ENCODE measurements at regions not wholly inside any gene's neighbourhood (a gene's known extent, or its start where the extent isn't known, plus 50 kb on each side); places are given as distances from the start of the nearest gene placed in this dataset.

DNA sequence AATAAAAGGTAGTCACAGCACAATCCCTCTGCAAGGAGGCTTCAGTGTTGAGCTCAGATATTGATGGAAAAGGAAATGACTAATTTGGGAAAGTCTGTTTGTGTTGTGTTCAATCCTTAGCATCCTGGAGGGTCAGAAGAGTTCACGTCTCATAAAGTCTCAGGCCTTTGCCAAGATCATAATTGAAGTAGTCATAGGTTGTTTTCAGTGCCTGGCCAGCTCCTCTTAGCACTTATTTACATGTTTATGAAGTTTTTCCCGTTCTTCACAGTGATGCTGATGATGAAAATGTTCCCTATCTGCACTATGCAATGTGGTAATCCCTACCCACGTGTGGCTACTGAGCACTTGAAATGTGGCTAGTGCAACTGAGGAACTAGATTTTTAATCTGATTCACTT lies 61.6 kb upstream of the TGFBR2 start:
- in situ Hi-C loops (cut with HindIII; ENCODE audit: low pct_unique_long_range_greater_than_20kb, low sequenced_read_pairs): no loop called here
- DNase-seq (ENCODE audit: low read depth, low spot score): no peak

DNA sequence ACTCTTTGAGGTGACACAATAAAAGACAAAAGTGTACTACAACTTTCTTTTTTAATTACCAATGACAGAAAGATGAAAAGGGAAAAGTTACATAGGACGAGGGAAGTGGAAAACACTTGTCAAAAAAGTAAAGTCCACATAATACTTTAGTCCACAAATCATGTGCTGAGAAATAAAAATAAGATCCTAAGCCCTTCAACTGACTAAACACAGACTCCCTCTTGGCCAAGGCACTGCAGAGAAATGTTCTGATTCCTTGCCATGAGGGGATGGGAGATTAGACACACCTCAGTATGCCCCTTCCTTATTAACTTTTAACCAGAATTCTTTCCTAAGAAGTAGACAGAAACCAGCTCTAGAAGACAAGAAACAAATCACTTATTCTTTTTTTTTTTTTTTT lies 59.5 kb upstream of the TGFBR2 start:
- in situ Hi-C loops (cut with HindIII; ENCODE audit: low pct_unique_long_range_greater_than_20kb, low sequenced_read_pairs): no loop called here
- no peak for DNase-seq (ENCODE audit: low read depth, low spot score)

DNA sequence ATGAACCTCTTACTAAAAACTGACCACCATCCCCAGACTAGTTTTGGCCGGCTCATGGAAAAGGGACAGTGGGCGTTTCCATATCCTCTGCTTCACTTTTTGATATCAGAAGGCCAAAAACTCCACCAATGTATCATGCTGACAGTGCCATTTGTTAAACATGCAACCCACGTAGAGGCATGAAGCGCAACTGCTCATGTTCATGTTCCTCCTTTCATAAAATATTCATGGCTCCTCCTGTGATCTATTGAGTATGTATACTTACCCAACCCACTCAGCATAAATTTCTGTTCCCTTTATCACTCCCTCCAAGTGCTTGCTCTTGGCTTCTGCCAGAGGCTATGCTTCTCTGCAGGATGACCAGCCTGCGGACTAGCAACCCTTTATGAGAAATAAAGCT lies 58.7 kb upstream of the TGFBR2 start:
- in situ Hi-C loops (cut with HindIII; ENCODE audit: low pct_unique_long_range_greater_than_20kb, low sequenced_read_pairs): no loop called here

DNA sequence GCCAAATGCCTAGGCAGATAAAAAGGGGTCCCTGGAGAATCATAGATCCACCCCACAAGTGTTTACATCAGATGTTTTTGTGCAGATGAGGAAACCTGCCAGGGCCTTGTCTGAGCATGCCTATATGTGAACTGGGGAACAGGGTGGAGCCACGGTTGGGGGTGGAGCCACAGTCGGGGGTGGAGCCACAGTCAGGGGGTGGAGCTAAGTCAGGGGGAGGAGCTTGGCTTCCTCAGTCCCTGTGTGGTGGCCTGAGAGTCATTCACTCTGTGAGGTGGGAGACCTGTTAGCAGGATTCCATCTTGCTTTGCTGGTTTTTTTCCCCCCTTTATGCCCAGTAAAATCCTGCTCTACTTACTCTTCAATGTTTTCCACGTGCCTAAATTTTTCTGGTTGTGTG lies 57.8 kb upstream of the TGFBR2 start:
- in situ Hi-C loops (cut with HindIII; ENCODE audit: low pct_unique_long_range_greater_than_20kb, low sequenced_read_pairs): no loop called here
- peak; percentile 31 for DNase-seq (ENCODE audit: low read depth, low spot score)

More for the DNA sequence above, 58.7 kb upstream of the TGFBR2 start:
- no peak for DNase-seq (ENCODE audit: low read depth, low spot score)

DNA sequence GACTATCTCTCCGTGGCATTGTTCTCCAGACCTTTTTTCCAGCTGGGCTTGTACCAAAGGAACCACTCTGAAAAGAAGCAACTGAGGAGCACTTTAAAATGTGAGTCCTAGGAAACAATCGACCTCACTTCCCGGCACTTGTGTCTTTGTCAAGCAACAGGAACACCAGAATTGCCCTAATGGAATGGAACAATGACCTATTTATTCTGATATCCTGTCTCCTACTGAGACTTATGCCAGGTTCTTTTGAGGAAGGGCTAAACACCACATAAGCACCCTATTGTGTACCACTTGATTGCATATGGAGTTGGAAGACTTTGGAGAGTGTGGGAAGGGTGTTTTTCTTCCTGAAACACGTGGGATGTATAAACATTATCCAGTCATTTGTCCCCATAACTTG lies 56.8 kb upstream of the TGFBR2 start:
- in situ Hi-C loops (cut with HindIII; ENCODE audit: low pct_unique_long_range_greater_than_20kb, low sequenced_read_pairs): no loop called here
- peak; percentile 97 for DNase-seq (ENCODE audit: low read depth, low spot score)

DNA sequence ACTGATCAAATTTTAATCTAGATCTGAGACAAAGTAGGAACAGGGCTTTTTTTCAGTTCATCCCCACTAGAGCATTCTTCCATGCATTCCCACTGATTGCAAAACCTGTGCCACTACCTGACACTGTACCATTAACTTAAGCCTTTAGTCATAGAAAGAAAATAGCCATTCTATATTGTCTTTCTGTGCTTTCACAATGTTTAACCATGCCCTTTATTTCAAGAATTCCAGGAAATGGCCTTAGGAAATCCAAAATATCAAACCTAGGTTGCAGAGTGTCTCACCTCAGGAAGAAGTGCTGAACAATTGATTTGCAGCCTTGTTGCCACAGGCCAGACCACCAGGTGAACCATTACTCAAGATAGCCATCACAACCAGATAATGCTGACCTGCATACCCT lies 56.2 kb upstream of the TGFBR2 start:
- in situ Hi-C loops (cut with HindIII; ENCODE audit: low pct_unique_long_range_greater_than_20kb, low sequenced_read_pairs): no loop called here

DNA sequence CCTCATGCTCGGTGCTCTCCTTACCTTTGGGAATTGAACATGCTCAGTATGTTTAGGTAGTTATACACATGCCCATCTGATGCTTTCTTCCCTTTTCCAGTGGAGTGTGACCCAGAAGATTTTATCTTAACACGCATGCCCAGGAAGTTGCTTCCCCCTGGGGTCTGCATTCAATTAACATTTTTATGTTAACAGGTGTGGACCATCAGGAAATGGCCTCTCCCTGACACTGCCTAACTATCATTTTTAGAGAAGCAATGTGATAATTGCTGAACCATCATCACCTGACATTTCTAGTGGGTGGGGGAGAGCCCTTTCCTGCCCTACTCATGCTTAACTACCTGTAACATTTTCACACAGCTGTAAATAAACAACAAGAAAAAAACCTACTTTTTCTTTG lies 55.1 kb upstream of the TGFBR2 start:
- no peak for DNase-seq (ENCODE audit: low read depth, low spot score)
- in situ Hi-C loops (cut with HindIII; ENCODE audit: low pct_unique_long_range_greater_than_20kb, low sequenced_read_pairs): no loop called here

More for the DNA sequence above, 56.2 kb upstream of the TGFBR2 start:
- no peak for DNase-seq (ENCODE audit: low read depth, low spot score)

DNA sequence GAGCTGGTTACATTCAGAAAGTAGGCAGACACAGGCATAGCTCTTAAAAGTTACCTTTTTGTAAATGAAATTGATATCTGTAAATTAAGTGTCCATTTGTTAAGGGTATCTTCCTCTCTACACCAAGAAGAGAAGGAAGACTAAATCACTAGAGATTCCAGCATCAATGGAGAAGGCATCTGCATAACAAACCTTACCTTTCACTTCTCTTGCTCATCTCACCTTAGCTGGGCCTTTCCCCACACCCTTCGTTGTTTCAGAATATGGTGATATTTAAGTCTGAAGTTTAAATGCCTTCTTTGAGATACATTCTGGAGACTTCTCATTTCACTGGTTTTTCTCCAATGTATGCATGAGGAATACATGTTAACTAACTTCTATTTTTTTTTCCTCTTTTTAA lies 54.5 kb upstream of the TGFBR2 start:
- DNase-seq (ENCODE audit: low read depth, low spot score): no peak
- in situ Hi-C loops (cut with HindIII; ENCODE audit: low pct_unique_long_range_greater_than_20kb, low sequenced_read_pairs): no loop called here

DNA sequence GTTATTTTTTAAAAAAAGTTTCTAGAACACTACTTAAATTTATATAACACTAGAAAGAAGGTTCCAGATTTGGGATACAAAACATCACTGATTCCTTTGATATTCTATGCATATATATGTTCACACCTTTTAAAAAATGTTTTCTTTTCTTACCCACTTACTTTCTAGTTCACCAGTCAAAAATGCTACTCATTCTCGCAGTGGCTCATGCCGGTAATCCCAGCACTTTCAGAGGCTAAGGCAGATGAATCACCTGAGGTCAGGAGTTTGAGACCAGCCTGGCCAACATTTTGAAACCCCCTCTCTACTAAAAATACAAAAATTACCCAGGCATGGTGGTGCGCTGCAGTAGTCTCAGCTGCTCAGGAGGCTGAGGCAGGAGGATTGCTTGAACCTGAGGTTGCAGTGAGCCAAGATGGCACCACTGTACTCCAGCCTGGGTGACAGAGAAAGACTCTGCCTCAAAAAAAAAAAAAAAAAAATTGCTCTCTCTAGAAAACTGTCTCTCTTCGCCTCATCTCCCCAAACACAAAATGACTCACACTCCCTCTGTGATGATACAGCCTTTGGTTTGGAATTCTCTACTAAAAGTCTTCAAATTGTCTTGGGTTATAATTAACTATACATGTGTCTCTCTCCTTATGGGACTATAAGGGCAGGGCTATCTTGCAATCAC lies 52.6 kb upstream of the TGFBR2 start:
- in situ Hi-C loops (cut with HindIII; ENCODE audit: low pct_unique_long_range_greater_than_20kb, low sequenced_read_pairs): no loop called here
- DNase-seq (ENCODE audit: low read depth, low spot score): no peak

DNA sequence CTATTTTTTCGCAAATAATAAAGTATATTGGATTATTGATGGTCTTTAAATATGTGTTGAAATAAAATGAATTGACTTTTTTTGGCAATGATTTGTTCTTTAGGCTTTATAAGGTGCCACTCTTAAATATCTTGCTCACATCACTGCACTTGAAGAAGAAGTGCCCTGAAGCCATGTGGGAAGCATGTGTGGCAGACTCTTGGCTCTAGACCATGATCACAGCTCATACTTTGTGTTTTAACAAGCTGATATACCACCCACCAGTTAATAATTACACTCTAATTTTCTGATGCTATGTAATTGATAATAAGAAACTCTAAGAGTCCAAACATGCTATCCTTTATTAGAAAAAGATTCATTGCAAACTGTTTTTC lies 52.1 kb upstream of the TGFBR2 start:
- in situ Hi-C loops (cut with HindIII; ENCODE audit: low pct_unique_long_range_greater_than_20kb, low sequenced_read_pairs): no loop called here
- DNase-seq (ENCODE audit: low read depth, low spot score): no peak

DNA sequence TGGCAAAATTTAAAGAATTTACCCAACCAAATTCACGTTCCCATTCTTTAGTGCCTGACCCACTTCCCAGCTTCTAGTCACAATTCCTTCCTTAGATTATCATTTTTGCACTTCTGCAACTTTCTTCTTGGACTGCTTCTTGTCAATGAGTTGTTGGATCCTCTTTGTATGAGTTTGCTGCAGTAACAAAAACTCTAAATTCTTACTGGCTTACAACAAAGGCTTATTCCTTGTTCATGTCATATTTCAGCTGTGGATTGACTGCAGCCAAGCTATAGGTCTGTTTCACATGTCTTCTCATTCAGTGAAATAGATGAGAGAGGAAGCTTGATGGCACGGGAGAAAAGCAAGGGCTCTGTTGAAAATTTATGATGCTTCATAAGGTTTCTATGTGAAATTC lies 50.4 kb upstream of the TGFBR2 start:
- DNase-seq (ENCODE audit: low read depth, low spot score): no peak
- in situ Hi-C loops (cut with HindIII; ENCODE audit: low pct_unique_long_range_greater_than_20kb, low sequenced_read_pairs): no loop called here

Small RNAs in the stretch of these regions (small RNA-seq; reads per million reads assigned to genes)
- gene RF01848: 0 reads per million in 2 experiments

Data from SK-MEL-5 (cell line).